ENCODE measurements at regions not wholly inside any gene's neighbourhood (a gene's known extent, or its start where the extent isn't known, plus 50 kb on each side); places are given as distances from the start of the nearest gene placed in this dataset.

GRCh38 chr1:232748910-232749368, 56.3 kb upstream of the MAP10 start:
- no peak for TF ChIP-seq POLR2A (IDR thresholded peaks at IDR 0.05)
- TF ChIP-seq EP300 (IDR thresholded peaks at IDR 0.05) = no peak
- no peak for TF ChIP-seq POLR2AphosphoS5 (IDR thresholded peaks at IDR 0.05)
- no peak for TF ChIP-seq CTCF (IDR thresholded peaks at IDR 0.05)
- H3K27me3 ChIP-seq = no peaks in the 10 kb centered on the region
- intact Hi-C loops (cut with DNase I) = no loop called here
- no peak for DNase-seq
- H3K36me3 ChIP-seq = no peaks in the 10 kb centered on the region
- peaks cover 0 to 13% (median 10%) of the 10 kb centered on the region in 4 donors for H3K9me3 ChIP-seq
- no peak overlapping the region for H3K27ac ChIP-seq
- H3K4me3 ChIP-seq = no peak overlapping the region
- WGBS, 2 donors = 83 to 85% methylated on average over 8 of the region's 8 CpGs
- H3K4me1 ChIP-seq = peaks cover 0 to 13% (median 0%) of the 10 kb centered on the region in 4 donors

GRCh38 chr1:232751393-232752140, 53.6 kb upstream of the MAP10 start:
- Histone ChIP-seq H3K27ac (peak overlapping the region in 1 of 4 donors; percentile 0), H3K9me3 (peaks cover 0 to 13% (median 10%) of the 10 kb centered on the region in 4 donors), H3K4me3 (no peak overlapping the region), H3K4me1 (peaks cover 0 to 13% (median 0%) of the 10 kb centered on the region in 4 donors), H3K36me3 (no peaks in the 10 kb centered on the region), H3K27me3 (no peaks in the 10 kb centered on the region)
- 38 to 72% methylated on average over 7 of the region's 7 CpGs for whole genome bisulfite sequencing, 2 donors
- DNase-seq = no peak
- intact Hi-C loops (cut with DNase I) = no loop called here
- TF ChIP-seq EP300 (IDR thresholded peaks at IDR 0.05) (no peak), POLR2AphosphoS5 (IDR thresholded peaks at IDR 0.05) (no peak), CTCF (IDR thresholded peaks at IDR 0.05) (no peak), POLR2A (IDR thresholded peaks at IDR 0.05) (no peak)

- no peaks in the 10 kb centered on the region for H3K36me3 ChIP-seq
- peaks cover 0 to 13% (median 10%) of the 10 kb centered on the region in 4 donors for H3K9me3 ChIP-seq
- intact Hi-C loops (cut with DNase I) = no loop called here
- no peak overlapping the region for H3K4me3 ChIP-seq
- no peaks in the 10 kb centered on the region for H3K27me3 ChIP-seq
- DNase-seq = no peak
- TF ChIP-seq EP300 (IDR thresholded peaks at IDR 0.05) (no peak), POLR2A (IDR thresholded peaks at IDR 0.05) (no peak), POLR2AphosphoS5 (IDR thresholded peaks at IDR 0.05) (no peak), CTCF (IDR thresholded peaks at IDR 0.05) (no peak)
- H3K27ac ChIP-seq = no peak overlapping the region
- H3K4me1 ChIP-seq = peaks cover 0 to 13% (median 0%) of the 10 kb centered on the region in 4 donors
- WGBS, 2 donors = 28 to 65% methylated on average over 1 of the region's 1 CpG
Observed at GRCh38 chr1:232752365-232752764, 52.9 kb upstream of the MAP10 start.

- Histone ChIP-seq H3K27ac (no peak overlapping the region), H3K27me3 (no peaks in the 10 kb centered on the region), H3K36me3 (no peaks in the 10 kb centered on the region), H3K4me3 (no peak overlapping the region), H3K9me3 (no peaks in the 10 kb centered on the region), H3K4me1 (peaks cover 0 to 13% (median 0%) of the 10 kb centered on the region in 4 donors)
- no peak for DNase-seq
- intact Hi-C loops (cut with DNase I) = no loop called here
- TF ChIP-seq CTCF (IDR thresholded peaks at IDR 0.05) (no peak), POLR2A (IDR thresholded peaks at IDR 0.05) (no peak), EP300 (IDR thresholded peaks at IDR 0.05) (no peak), POLR2AphosphoS5 (IDR thresholded peaks at IDR 0.05) (no peak)
- WGBS, 2 donors = 86 to 88% methylated on average over 1 of the region's 1 CpG
Observed at GRCh38 chr1:232754930-232755329, 50.3 kb upstream of the MAP10 start.

Small RNA genes in the stretch of these regions (small RNA-seq; reads per million reads assigned to genes)
- gene RNU6-1211P = 0 reads per million in 3 donors
